ENCODE measurements at regions not wholly inside any gene's neighbourhood (a gene's known extent, or its start where the extent isn't known, plus 50 kb on each side); places are given as distances from the start of the nearest gene placed in this dataset.

- 81% methylated on average over 7 to 8 of the region's 11 CpGs for WGBS, 2 experiments (ENCODE audit: insufficient coverage in 2 of 2)
- Histone ChIP-seq H3K36me3 (ENCODE audit: control insufficient read depth, insufficient read depth, low read length) (no peaks in the 10 kb centered on the region), H3K27ac (ENCODE audit: low read depth, low read length, severe bottlenecking) (no peak overlapping the region), H3K4me1 (ENCODE audit: control insufficient read depth, insufficient read depth, low read length, poor library complexity, severe bottlenecking) (no peaks in the 10 kb centered on the region), H3K9me3 (ENCODE audit: control insufficient read depth, low read length) (no peaks in the 10 kb centered on the region), H3K4me3 (ENCODE audit: extremely low read depth, insufficient read depth, low read length, poor library complexity, severe bottlenecking) (no peak overlapping the region)
Observed at GRCh38 chr1:5571861-5572401, 420.3 kb downstream of the NPHP4 start.

- H3K9me3 ChIP-seq (ENCODE audit: control insufficient read depth, low read length): no peaks in the 10 kb centered on the region
- WGBS, 2 experiments (ENCODE audit: insufficient coverage in 2 of 2): 88 to 94% methylated on average over 2 to 5 of the region's 5 CpGs
- H3K27ac ChIP-seq (ENCODE audit: low read depth, low read length, severe bottlenecking): no peak overlapping the region
- H3K4me3 ChIP-seq (ENCODE audit: extremely low read depth, insufficient read depth, low read length, poor library complexity, severe bottlenecking): no peak overlapping the region
- no peaks in the 10 kb centered on the region for H3K4me1 ChIP-seq (ENCODE audit: control insufficient read depth, insufficient read depth, low read length, poor library complexity, severe bottlenecking)
- H3K36me3 ChIP-seq (ENCODE audit: control insufficient read depth, insufficient read depth, low read length): no peaks in the 10 kb centered on the region
Observed at GRCh38 chr1:5571438-5571837, 420.8 kb downstream of the NPHP4 start.

- Histone ChIP-seq H3K27ac (ENCODE audit: low read depth, low read length, severe bottlenecking) (no peak overlapping the region), H3K9me3 (ENCODE audit: control insufficient read depth, low read length) (no peaks in the 10 kb centered on the region), H3K4me3 (ENCODE audit: extremely low read depth, insufficient read depth, low read length, poor library complexity, severe bottlenecking) (no peak overlapping the region), H3K4me1 (ENCODE audit: control insufficient read depth, insufficient read depth, low read length, poor library complexity, severe bottlenecking) (no peaks in the 10 kb centered on the region), H3K36me3 (ENCODE audit: control insufficient read depth, insufficient read depth, low read length) (no peaks in the 10 kb centered on the region)
- WGBS, 2 experiments (ENCODE audit: insufficient coverage in 2 of 2): 52 to 54% methylated on average over 2 of the region's 2 CpGs
Observed at GRCh38 chr1:5570931-5571330, 421.3 kb downstream of the NPHP4 start.

- WGBS, 2 experiments (ENCODE audit: insufficient coverage in 2 of 2): 66 to 83% methylated on average over 2 to 3 of the region's 6 CpGs
- no peaks in the 10 kb centered on the region for H3K36me3 ChIP-seq (ENCODE audit: control insufficient read depth, insufficient read depth, low read length)
- H3K9me3 ChIP-seq (ENCODE audit: control insufficient read depth, low read length): no peaks in the 10 kb centered on the region
- H3K27ac ChIP-seq (ENCODE audit: low read depth, low read length, severe bottlenecking): no peak overlapping the region
- no peak overlapping the region for H3K4me3 ChIP-seq (ENCODE audit: extremely low read depth, insufficient read depth, low read length, poor library complexity, severe bottlenecking)
- no peaks in the 10 kb centered on the region for H3K4me1 ChIP-seq (ENCODE audit: control insufficient read depth, insufficient read depth, low read length, poor library complexity, severe bottlenecking)
Observed at GRCh38 chr1:5568321-5568720, 423.9 kb downstream of the NPHP4 start.

GRCh38 chr1:5567839-5568238 is 424.4 kb downstream of the NPHP4 start:
- Histone ChIP-seq H3K9me3 (ENCODE audit: control insufficient read depth, low read length) (no peaks in the 10 kb centered on the region), H3K4me1 (ENCODE audit: control insufficient read depth, insufficient read depth, low read length, poor library complexity, severe bottlenecking) (no peaks in the 10 kb centered on the region), H3K36me3 (ENCODE audit: control insufficient read depth, insufficient read depth, low read length) (no peaks in the 10 kb centered on the region), H3K27ac (ENCODE audit: low read depth, low read length, severe bottlenecking) (no peak overlapping the region), H3K4me3 (ENCODE audit: extremely low read depth, insufficient read depth, low read length, poor library complexity, severe bottlenecking) (no peak overlapping the region)
- 90 to 100% methylated on average over 1 to 3 of the region's 3 CpGs for WGBS, 2 experiments (ENCODE audit: insufficient coverage in 2 of 2)

GRCh38 chr1:5566924-5567323 is 425.3 kb downstream of the NPHP4 start:
- H3K4me3 ChIP-seq (ENCODE audit: extremely low read depth, insufficient read depth, low read length, poor library complexity, severe bottlenecking): no peak overlapping the region
- H3K27ac ChIP-seq (ENCODE audit: low read depth, low read length, severe bottlenecking): no peak overlapping the region
- WGBS, 2 experiments (ENCODE audit: insufficient coverage in 2 of 2): 72 to 90% methylated on average over 4 of the region's 4 CpGs
- no peaks in the 10 kb centered on the region for H3K9me3 ChIP-seq (ENCODE audit: control insufficient read depth, low read length)
- H3K36me3 ChIP-seq (ENCODE audit: control insufficient read depth, insufficient read depth, low read length): no peaks in the 10 kb centered on the region
- no peaks in the 10 kb centered on the region for H3K4me1 ChIP-seq (ENCODE audit: control insufficient read depth, insufficient read depth, low read length, poor library complexity, severe bottlenecking)

GRCh38 chr1:5565281-5566125 is 426.7 kb downstream of the NPHP4 start:
- H3K27ac ChIP-seq (ENCODE audit: low read depth, low read length, severe bottlenecking): no peak overlapping the region
- no peaks in the 10 kb centered on the region for H3K36me3 ChIP-seq (ENCODE audit: control insufficient read depth, insufficient read depth, low read length)
- H3K4me3 ChIP-seq (ENCODE audit: extremely low read depth, insufficient read depth, low read length, poor library complexity, severe bottlenecking): no peak overlapping the region
- 78 to 83% methylated on average over 16 to 17 of the region's 19 CpGs for WGBS, 2 experiments (ENCODE audit: insufficient coverage in 2 of 2)
- no peaks in the 10 kb centered on the region for H3K9me3 ChIP-seq (ENCODE audit: control insufficient read depth, low read length)
- no peaks in the 10 kb centered on the region for H3K4me1 ChIP-seq (ENCODE audit: control insufficient read depth, insufficient read depth, low read length, poor library complexity, severe bottlenecking)

- H3K4me3 ChIP-seq (ENCODE audit: extremely low read depth, insufficient read depth, low read length, poor library complexity, severe bottlenecking): no peak overlapping the region
- H3K4me1 ChIP-seq (ENCODE audit: control insufficient read depth, insufficient read depth, low read length, poor library complexity, severe bottlenecking): no peaks in the 10 kb centered on the region
- no peak overlapping the region for H3K27ac ChIP-seq (ENCODE audit: low read depth, low read length, severe bottlenecking)
- H3K36me3 ChIP-seq (ENCODE audit: control insufficient read depth, insufficient read depth, low read length): no peaks in the 10 kb centered on the region
- WGBS, 2 experiments (ENCODE audit: insufficient coverage in 2 of 2): 84 to 90% methylated on average over 6 to 8 of the region's 10 CpGs
- H3K9me3 ChIP-seq (ENCODE audit: control insufficient read depth, low read length): no peaks in the 10 kb centered on the region
Observed at GRCh38 chr1:5564578-5565257, 427.5 kb downstream of the NPHP4 start.

GRCh38 chr1:5563861-5564577 is 428.2 kb downstream of the NPHP4 start:
- Histone ChIP-seq H3K9me3 (ENCODE audit: control insufficient read depth, low read length) (no peaks in the 10 kb centered on the region), H3K4me3 (ENCODE audit: extremely low read depth, insufficient read depth, low read length, poor library complexity, severe bottlenecking) (no peak overlapping the region), H3K4me1 (ENCODE audit: control insufficient read depth, insufficient read depth, low read length, poor library complexity, severe bottlenecking) (no peaks in the 10 kb centered on the region), H3K27ac (ENCODE audit: low read depth, low read length, severe bottlenecking) (no peak overlapping the region), H3K36me3 (ENCODE audit: control insufficient read depth, insufficient read depth, low read length) (no peaks in the 10 kb centered on the region)
- WGBS, 2 experiments (ENCODE audit: insufficient coverage in 2 of 2): 83 to 91% methylated on average over 12 to 13 of the region's 14 CpGs

GRCh38 chr1:5562769-5563168 is 429.5 kb downstream of the NPHP4 start:
- Histone ChIP-seq H3K9me3 (ENCODE audit: control insufficient read depth, low read length) (no peaks in the 10 kb centered on the region), H3K27ac (ENCODE audit: low read depth, low read length, severe bottlenecking) (no peak overlapping the region), H3K36me3 (ENCODE audit: control insufficient read depth, insufficient read depth, low read length) (no peaks in the 10 kb centered on the region), H3K4me1 (ENCODE audit: control insufficient read depth, insufficient read depth, low read length, poor library complexity, severe bottlenecking) (no peaks in the 10 kb centered on the region), H3K4me3 (ENCODE audit: extremely low read depth, insufficient read depth, low read length, poor library complexity, severe bottlenecking) (no peak overlapping the region)
- 0% methylated on average over 1 to 2 of the region's 4 CpGs for WGBS, 2 experiments (ENCODE audit: insufficient coverage in 2 of 2)

Measured in mesodermal cell (in vitro differentiated cells).